PC-9 (cell line): ENCODE measurements at regions not wholly inside any gene's neighbourhood (a gene's known extent, or its start where the extent isn't known, plus 50 kb on each side); places are given as distances from the start of the nearest gene placed in this dataset.

Experiments
- BruUV-seq: library from RNA; stranded (reverse); fragments of 400-500 nt; replicated peaks from 2 replicates; lab custom pipeline; 2021; lab: Mats Ljungman, UMichigan
- CTCF ChIA-PET: fragments of 300-600 bp; sonication (Branson Sonifier 250); formaldehyde crosslinking; loops from one replicate; lab custom pipeline; 2022; ENCODE audit warnings: antibody characterized with exemption; lab: Charles Lee
- POLR2A ChIA-PET: fragments of 300-600 bp; sonication (Branson Sonifier 250); formaldehyde crosslinking; loops from one replicate; lab custom pipeline; 2022; ENCODE audit warnings: antibody characterized with exemption; ENCODE audit not compliant: unreplicated experiment; lab: Charles Lee
- DNase-seq, 2 experiments: peaks; one replicate each; pipeline versions ENCODE4 v3.0.0 to v3.0.0-alpha.2; 2015 to 2022; ENCODE audit warnings: mixed read lengths in 1 of 2
- H2AFZ ChIP-seq: fragments of 200-600 bp; sonication (generic); 2 replicates; pipeline ENCODE4 v1.8.1; 2017; ENCODE audit warnings: antibody characterized with exemption
- H3F3A ChIP-seq: fragments of 200-600 bp; sonication (generic); 2 replicates; pipeline ENCODE4 v1.8.1; 2017; ENCODE audit warnings: antibody characterized with exemption, mild to moderate bottlenecking, low read depth; ENCODE audit not compliant: insufficient read depth
- H3K27ac ChIP-seq: fragments of 200-600 bp; sonication (generic); 2 replicates; pipeline ENCODE4 v1.6.1; 2016; ENCODE audit warnings: mixed run types
- H3K27me3 ChIP-seq: fragments of 200-600 bp; sonication (generic); 2 replicates; pipeline ENCODE4 v1.6.1; 2016; ENCODE audit warnings: low read depth, mixed run types; ENCODE audit not compliant: insufficient read depth
- H3K36me3 ChIP-seq: fragments of 200-600 bp; sonication (generic); 2 replicates; pipeline ENCODE4 v1.6.1; 2016; ENCODE audit warnings: low read depth, mixed run types
- H3K4me1 ChIP-seq: fragments of 200-600 bp; sonication (generic); replicated peaks from 2 replicates; pipeline ENCODE4 v1.6.1; 2016; ENCODE audit warnings: mixed run types; ENCODE audit not compliant: insufficient read depth
- H3K4me2 ChIP-seq: fragments of 200-600 bp; sonication (generic); 2 replicates; pipeline ENCODE4 v1.6.1; 2017; ENCODE audit warnings: mixed run types
- H3K4me3 ChIP-seq: fragments of 200-600 bp; sonication (generic); 2 replicates; pipeline ENCODE4 v1.6.1; 2016; ENCODE audit warnings: mixed run types
- H3K79me2 ChIP-seq: fragments of 200-600 bp; sonication (generic); 2 replicates; pipeline ENCODE4 v1.6.1; 2017; ENCODE audit warnings: low read depth, mixed run types
- H3K9me2 ChIP-seq: fragments of 200-600 bp; sonication (generic); 2 replicates; pipeline ENCODE4 v1.8.1; 2017; ENCODE audit warnings: mild to moderate bottlenecking; ENCODE audit not compliant: insufficient read depth
- H3K9me3 ChIP-seq: fragments of 200-600 bp; sonication (generic); 2 replicates; pipeline ENCODE4 v1.8.1; 2016; ENCODE audit warnings: low read depth; ENCODE audit not compliant: insufficient read depth
- H4K20me1 ChIP-seq: fragments of 200-600 bp; sonication (generic); 2 replicates; pipeline ENCODE4 v1.8.1; 2017; ENCODE audit not compliant: insufficient read depth
- CTCF ChIP-seq: fragments of 200-600 bp; sonication (generic); conservative IDR thresholded peaks from 2 replicates; pipeline ENCODE4 v1.6.1; 2017; ENCODE audit warnings: mixed run types, antibody characterized with exemption, mild to moderate bottlenecking, moderate library complexity
- EZH2 ChIP-seq: fragments of 200-600 bp; sonication (generic); IDR thresholded peaks from 2 replicates; pipeline ENCODE4 v1.8.0; 2017; ENCODE audit warnings: antibody characterized with exemption, low read depth
- intact Hi-C: fragments of 100-400 bp; cut with micrococcal nuclease; formaldehyde crosslinking; loops from one replicate; pipeline ENCODE4 v1.10.0; 2022; ENCODE audit not compliant: unreplicated experiment

DNA sequence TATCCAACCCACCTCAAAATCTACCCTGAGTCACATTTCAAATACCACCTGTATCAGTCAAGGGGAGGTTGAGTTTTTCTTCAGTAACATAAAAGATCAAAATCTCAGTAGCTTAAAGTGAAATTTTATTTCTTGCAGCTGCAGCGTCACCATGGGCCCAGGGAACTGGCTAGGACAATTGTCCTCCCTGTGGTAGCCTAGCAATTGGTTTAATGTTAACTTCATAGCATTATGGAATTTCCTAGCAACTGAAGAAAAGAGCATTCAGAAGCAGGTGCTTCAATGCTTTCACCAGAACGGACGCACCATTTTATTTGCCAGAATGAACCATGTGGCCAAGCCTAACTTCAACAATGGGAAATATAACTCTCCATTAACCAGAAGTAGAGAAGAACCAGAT lies 359.3 kb upstream of the TSHZ3 start:
- Histone ChIP-seq H3K4me3 (no peak overlapping the region), H3K36me3 (no peaks in the 10 kb centered on the region), H3K9me2 (no peaks in the 10 kb centered on the region), H3K4me2 (no peak overlapping the region), H3K9me3 (no peaks in the 10 kb centered on the region), H3K27me3 (peaks cover 10% of the 10 kb centered on the region; the same call in 1 of the 2 replicates), H4K20me1 (no peaks in the 10 kb centered on the region), H3K27ac (no peak overlapping the region), H2AFZ (no peak overlapping the region), H3F3A (no peaks in the 10 kb centered on the region), H3K79me2 (no peaks in the 10 kb centered on the region), H3K4me1 (no peaks in the 10 kb centered on the region)
- BruUV-seq: no TSS peak
- ChIA-PET CTCF (no interaction called here), POLR2A (no interaction called here)
- no peak for DNase-seq
- intact Hi-C loops: no loop called here
- no peak for TF ChIP-seq EZH2
- TF ChIP-seq CTCF: no peak

- no peaks in the 10 kb centered on the region for H3F3A ChIP-seq
- no peak overlapping the region for H2AFZ ChIP-seq
- H3K27me3 ChIP-seq: peaks cover 11% of the 10 kb centered on the region; the same call in 1 of the 2 replicates
- H3K27ac ChIP-seq: no peak overlapping the region
- intact Hi-C loops: no loop called here
- no peaks in the 10 kb centered on the region for H3K36me3 ChIP-seq
- DNase-seq: no peak
- H4K20me1 ChIP-seq: no peaks in the 10 kb centered on the region
- H3K4me2 ChIP-seq: no peak overlapping the region
- BruUV-seq: no TSS peak
- no peaks in the 10 kb centered on the region for H3K79me2 ChIP-seq
- ChIA-PET POLR2A (no interaction called here), CTCF (no interaction called here)
- H3K4me3 ChIP-seq: no peak overlapping the region
- TF ChIP-seq EZH2: no peak
- no peak for TF ChIP-seq CTCF
- no peaks in the 10 kb centered on the region for H3K9me2 ChIP-seq
- H3K4me1 ChIP-seq: no peaks in the 10 kb centered on the region
- H3K9me3 ChIP-seq: no peaks in the 10 kb centered on the region
Observed at GRCh38 chr19:31709476-31709875, 360.2 kb upstream of the TSHZ3 start.

- Histone ChIP-seq H2AFZ (no peak overlapping the region), H3K4me2 (no peak overlapping the region), H3K27me3 (peaks cover 57% of the 10 kb centered on the region), H3K27ac (no peak overlapping the region), H3K36me3 (no peaks in the 10 kb centered on the region), H4K20me1 (no peaks in the 10 kb centered on the region), H3K79me2 (no peaks in the 10 kb centered on the region), H3K4me1 (no peaks in the 10 kb centered on the region), H3K4me3 (no peak overlapping the region), H3K9me2 (no peaks in the 10 kb centered on the region), H3K9me3 (no peaks in the 10 kb centered on the region), H3F3A (no peaks in the 10 kb centered on the region)
- DNase-seq: no peak
- BruUV-seq: no TSS peak
- no peak for TF ChIP-seq EZH2
- TF ChIP-seq CTCF: no peak
- ChIA-PET CTCF (no interaction called here), POLR2A (no interaction called here)
- intact Hi-C loops: no loop called here
Observed at GRCh38 chr19:31715249-31715945, 366.2 kb upstream of the TSHZ3 start.
